T-helper 2 cell treated with Interferon-gamma antibody and Interleukin-4, amounts not matched to agents 5 μg/mL and 100 μg/mL, for 36 hours (primary cell): ENCODE measurements at regions not wholly inside any gene's neighbourhood (a gene's known extent, or its start where the extent isn't known, plus 50 kb on each side); places are given as distances from the start of the nearest gene placed in this dataset.
"Not testable (repeated sequence)": the region's sequence is repeated elsewhere in the genome, so short reads cannot be mapped to it uniquely, and the experiment has no call there.

ENCODE experiments used
- DNase-seq: peaks from one replicate; pipeline ENCODE4 v3.0.0; 2021; ENCODE audit warnings: low spot score
- H3K27ac Mint-ChIP-seq: one replicate; pipeline ENCODE4 v1.8.0; 2021; ENCODE audit warnings: mild to moderate bottlenecking, mixed read lengths
- H3K27me3 Mint-ChIP-seq: one replicate; pipeline ENCODE4 v1.8.0; 2021; ENCODE audit warnings: low read depth, mixed read lengths
- H3K36me3 Mint-ChIP-seq: one replicate; pipeline ENCODE4 v1.8.0; 2021; ENCODE audit warnings: low read depth, mixed read lengths
- H3K4me1 Mint-ChIP-seq: one replicate; pipeline ENCODE4 v1.8.0; 2021; ENCODE audit warnings: low read depth, mixed read lengths
- H3K4me3 Mint-ChIP-seq: one replicate; pipeline ENCODE4 v1.8.0; 2022; ENCODE audit warnings: mild to moderate bottlenecking, moderate library complexity, mixed read lengths
- H3K9me3 Mint-ChIP-seq: one replicate; pipeline ENCODE4 v1.8.0; 2021; ENCODE audit warnings: mixed read lengths

GRCh38 chr10:117856426-117856825 is 190.3 kb downstream of the RAB11FIP2 start:
- not testable (repeated sequence) for DNase-seq, H3K27me3 Mint-ChIP-seq, H3K27ac Mint-ChIP-seq, H3K9me3 Mint-ChIP-seq, H3K4me3 Mint-ChIP-seq, H3K4me1 Mint-ChIP-seq, H3K36me3 Mint-ChIP-seq

- no peak for DNase-seq
- H3K36me3 Mint-ChIP-seq, result no peaks in the 10 kb centered on the region
- no peaks in the 10 kb centered on the region for H3K9me3 Mint-ChIP-seq
- peaks cover 4% of the 10 kb centered on the region for H3K27me3 Mint-ChIP-seq
- H3K4me3 Mint-ChIP-seq, result no peak overlapping the region
- no peak overlapping the region for H3K27ac Mint-ChIP-seq
- H3K4me1 Mint-ChIP-seq, result no peaks in the 10 kb centered on the region
Observed at GRCh38 chr10:117860135-117860534, 186.6 kb downstream of the RAB11FIP2 start.

- H3K36me3 Mint-ChIP-seq, result no peaks in the 10 kb centered on the region
- peaks cover 4% of the 10 kb centered on the region for H3K27me3 Mint-ChIP-seq
- no peaks in the 10 kb centered on the region for H3K4me1 Mint-ChIP-seq
- DNase-seq, result no peak
- no peaks in the 10 kb centered on the region for H3K9me3 Mint-ChIP-seq
- no peak overlapping the region for H3K4me3 Mint-ChIP-seq
- no peak overlapping the region for H3K27ac Mint-ChIP-seq
Observed at GRCh38 chr10:117860823-117861222, 185.9 kb downstream of the RAB11FIP2 start.

GRCh38 chr10:117861329-117861728 is 185.4 kb downstream of the RAB11FIP2 start:
- Mint-ChIP-seq H3K36me3 (no peaks in the 10 kb centered on the region), H3K4me3 (no peak overlapping the region), H3K9me3 (no peaks in the 10 kb centered on the region), H3K27me3 (peaks cover 4% of the 10 kb centered on the region), H3K27ac (no peak overlapping the region), H3K4me1 (no peaks in the 10 kb centered on the region)
- no peak for DNase-seq

- Mint-ChIP-seq H3K27ac (no peak overlapping the region), H3K36me3 (no peaks in the 10 kb centered on the region), H3K4me3 (no peak overlapping the region), H3K4me1 (no peaks in the 10 kb centered on the region), H3K9me3 (no peaks in the 10 kb centered on the region), H3K27me3 (no peaks in the 10 kb centered on the region)
- DNase-seq, result no peak
Observed at GRCh38 chr10:117863771-117864170, 183.0 kb downstream of the RAB11FIP2 start.

GRCh38 chr10:117865945-117866344 is 180.8 kb downstream of the RAB11FIP2 start:
- H3K9me3 Mint-ChIP-seq, result no peaks in the 10 kb centered on the region

GRCh38 chr10:117868151-117868550 is 178.6 kb downstream of the RAB11FIP2 start:
- H3K4me1 Mint-ChIP-seq, result no peaks in the 10 kb centered on the region
- H3K27ac Mint-ChIP-seq, result no peak overlapping the region

More at GRCh38 chr10:117865945-117866344, 180.8 kb downstream of the RAB11FIP2 start:
- no peak overlapping the region for H3K4me3 Mint-ChIP-seq
- no peaks in the 10 kb centered on the region for H3K4me1 Mint-ChIP-seq
- no peaks in the 10 kb centered on the region for H3K27me3 Mint-ChIP-seq
- H3K27ac Mint-ChIP-seq, result no peak overlapping the region
- no peak for DNase-seq
- H3K36me3 Mint-ChIP-seq, result no peaks in the 10 kb centered on the region

GRCh38 chr10:117875793-117876192 is 170.9 kb downstream of the RAB11FIP2 start:
- H3K27me3 Mint-ChIP-seq, result peaks cover 2% of the 10 kb centered on the region
- H3K9me3 Mint-ChIP-seq, result no peaks in the 10 kb centered on the region
- no peaks in the 10 kb centered on the region for H3K36me3 Mint-ChIP-seq
- H3K27ac Mint-ChIP-seq, result no peak overlapping the region
- H3K4me1 Mint-ChIP-seq, result no peaks in the 10 kb centered on the region
- H3K4me3 Mint-ChIP-seq, result no peak overlapping the region
- DNase-seq, result no peak

More at GRCh38 chr10:117868151-117868550, 178.6 kb downstream of the RAB11FIP2 start:
- DNase-seq, result no peak
- no peaks in the 10 kb centered on the region for H3K36me3 Mint-ChIP-seq
- H3K4me3 Mint-ChIP-seq, result no peak overlapping the region
- peaks cover 2% of the 10 kb centered on the region for H3K27me3 Mint-ChIP-seq
- H3K9me3 Mint-ChIP-seq, result no peaks in the 10 kb centered on the region

GRCh38 chr10:117876210-117876609 is 170.5 kb downstream of the RAB11FIP2 start:
- Mint-ChIP-seq H3K4me1 (no peaks in the 10 kb centered on the region), H3K27me3 (peaks cover 2% of the 10 kb centered on the region), H3K36me3 (no peaks in the 10 kb centered on the region), H3K4me3 (no peak overlapping the region), H3K9me3 (no peaks in the 10 kb centered on the region), H3K27ac (no peak overlapping the region)
- DNase-seq, result no peak

- Mint-ChIP-seq H3K36me3 (no peaks in the 10 kb centered on the region), H3K4me1 (no peaks in the 10 kb centered on the region), H3K27ac (no peak overlapping the region), H3K27me3 (no peaks in the 10 kb centered on the region), H3K4me3 (no peak overlapping the region), H3K9me3 (no peaks in the 10 kb centered on the region)
- DNase-seq, result no peak
Observed at GRCh38 chr10:117878626-117879025, 168.1 kb downstream of the RAB11FIP2 start.

GRCh38 chr10:117884093-117884492 is 162.6 kb downstream of the RAB11FIP2 start:
- peaks cover 2% of the 10 kb centered on the region for H3K27me3 Mint-ChIP-seq
- H3K27ac Mint-ChIP-seq, result no peak overlapping the region
- DNase-seq, result no peak
- no peak overlapping the region for H3K4me3 Mint-ChIP-seq
- H3K4me1 Mint-ChIP-seq, result no peaks in the 10 kb centered on the region
- H3K9me3 Mint-ChIP-seq, result no peaks in the 10 kb centered on the region
- H3K36me3 Mint-ChIP-seq, result no peaks in the 10 kb centered on the region

GRCh38 chr10:117884592-117884991 is 162.1 kb downstream of the RAB11FIP2 start:
- Mint-ChIP-seq H3K9me3 (no peaks in the 10 kb centered on the region), H3K4me3 (no peak overlapping the region), H3K27me3 (peaks cover 2% of the 10 kb centered on the region), H3K4me1 (no peaks in the 10 kb centered on the region), H3K36me3 (no peaks in the 10 kb centered on the region), H3K27ac (no peak overlapping the region)
- DNase-seq, result no peak

- DNase-seq, result no peak
- Mint-ChIP-seq H3K36me3 (no peaks in the 10 kb centered on the region), H3K4me3 (no peak overlapping the region), H3K27me3 (peaks cover 2% of the 10 kb centered on the region), H3K4me1 (no peaks in the 10 kb centered on the region), H3K27ac (no peak overlapping the region), H3K9me3 (no peaks in the 10 kb centered on the region)
Observed at GRCh38 chr10:117885206-117885829, 161.4 kb downstream of the RAB11FIP2 start.

GRCh38 chr10:117886766-117887165 is 160.0 kb downstream of the RAB11FIP2 start:
- peaks cover 2% of the 10 kb centered on the region for H3K27me3 Mint-ChIP-seq
- no peak overlapping the region for H3K4me3 Mint-ChIP-seq
- DNase-seq, result no peak
- H3K4me1 Mint-ChIP-seq, result no peaks in the 10 kb centered on the region
- H3K27ac Mint-ChIP-seq, result no peak overlapping the region
- no peaks in the 10 kb centered on the region for H3K9me3 Mint-ChIP-seq
- no peaks in the 10 kb centered on the region for H3K36me3 Mint-ChIP-seq

GRCh38 chr10:117889664-117890063 is 157.1 kb downstream of the RAB11FIP2 start:
- no peaks in the 10 kb centered on the region for H3K36me3 Mint-ChIP-seq
- no peak overlapping the region for H3K4me3 Mint-ChIP-seq
- H3K27ac Mint-ChIP-seq, result no peak overlapping the region
- no peaks in the 10 kb centered on the region for H3K9me3 Mint-ChIP-seq
- H3K27me3 Mint-ChIP-seq, result peaks cover 2% of the 10 kb centered on the region
- no peak for DNase-seq
- peaks cover 4% of the 10 kb centered on the region for H3K4me1 Mint-ChIP-seq
